HepG2 (cell line): ENCODE measurements at regions not wholly inside any gene's neighbourhood (a gene's known extent, or its start where the extent isn't known, plus 50 kb on each side); places are given as distances from the start of the nearest gene placed in this dataset.
A peak's percentile ranks its signal among the peaks of the same experiment; 100 is the strongest.

ENCODE experiments used
- DZIP1 ChIP-seq: sonication (generic); formaldehyde crosslinking; IDR thresholded peaks from 2 replicates; pipeline ENCODE4 v1.5.0; 2020; ENCODE audit warnings: mild to moderate bottlenecking, missing genetic modification reagents
- GATAD2A ChIP-seq: IDR thresholded peaks from 2 replicates; pipeline ENCODE4 v1.6.1; 2016
- HOXD1 ChIP-seq: sonication (generic); formaldehyde crosslinking; IDR thresholded peaks from 2 replicates; pipeline ENCODE4 v1.5.0; 2020; ENCODE audit warnings: missing genetic modification reagents
- ISL2 ChIP-seq: sonication (generic); formaldehyde crosslinking; IDR thresholded peaks from 2 replicates; pipeline ENCODE4 v1.5.0; 2020; ENCODE audit warnings: missing genetic modification reagents
- MIER3 ChIP-seq: IDR thresholded peaks from 2 replicates; pipeline ENCODE4 v1.6.1; 2016; ENCODE audit warnings: missing compliant biosample characterization, borderline replicate concordance
- NPAS2 ChIP-seq: sonication (generic); formaldehyde crosslinking; IDR thresholded peaks from 2 replicates; pipeline ENCODE4 v1.8.0; 2022; ENCODE audit warnings: mild to moderate bottlenecking, missing genetic modification reagents, borderline replicate concordance
- POLR2G ChIP-seq: fragments of 200-400 bp; formaldehyde crosslinking; IDR thresholded peaks from 2 replicates; pipeline ENCODE4 v1.6.1; 2018; ENCODE audit warnings: mild to moderate bottlenecking, low read depth, low read length, moderate library complexity
- RBAK ChIP-seq: sonication (generic); formaldehyde crosslinking; IDR thresholded peaks from 2 replicates; pipeline ENCODE4 v1.5.1; 2020; ENCODE audit warnings: mild to moderate bottlenecking, missing genetic modification reagents
- SSRP1 ChIP-seq: IDR thresholded peaks from 2 replicates; pipeline ENCODE4 v1.6.1; 2016; ENCODE audit warnings: control low read depth
- TOE1 ChIP-seq: sonication (generic); formaldehyde crosslinking; IDR thresholded peaks from 2 replicates; pipeline ENCODE4 v1.4.0; 2020; ENCODE audit warnings: mild to moderate bottlenecking, missing genetic modification reagents
- ZBTB21 ChIP-seq: sonication (generic); formaldehyde crosslinking; IDR thresholded peaks from 2 replicates; pipeline ENCODE4 v1.4.0; 2020; ENCODE audit warnings: missing genetic modification reagents
- ZBTB7A ChIP-seq: sonication (generic); formaldehyde crosslinking; IDR thresholded peaks from 2 replicates; pipeline ENCODE4 v1.8.0; 2022; ENCODE audit warnings: mild to moderate bottlenecking, missing genetic modification reagents
- ZNF256 ChIP-seq: sonication (generic); formaldehyde crosslinking; conservative IDR thresholded peaks from 2 replicates; pipeline ENCODE4 v1.4.0; 2020; ENCODE audit warnings: missing genetic modification reagents
- ZNF781 ChIP-seq: sonication (generic); formaldehyde crosslinking; IDR thresholded peaks from 2 replicates; pipeline ENCODE4 v1.5.1; 2020; ENCODE audit warnings: borderline replicate concordance, mild to moderate bottlenecking, missing genetic modification reagents; ENCODE audit errors: not compliant biosample characterization
- TF ChIP-seq, protein P1 (sequence below): sonication (generic); formaldehyde crosslinking; IDR thresholded peaks from 2 replicates; pipeline ENCODE4 v1.4.0; 2020; ENCODE audit warnings: missing genetic modification reagents
- TF ChIP-seq, protein P2 (sequence below): sonication (generic); formaldehyde crosslinking; IDR thresholded peaks from 2 replicates; pipeline ENCODE4 v1.9.0; 2021; ENCODE audit warnings: missing genetic modification reagents, mild to moderate bottlenecking, borderline replicate concordance
- TF ChIP-seq, protein P3 (sequence below): sonication (generic); formaldehyde crosslinking; IDR thresholded peaks from 2 replicates; pipeline ENCODE4 v1.4.0; 2020; ENCODE audit warnings: missing genetic modification reagents, borderline replicate concordance

- TF ChIP-seq, protein P1, sequence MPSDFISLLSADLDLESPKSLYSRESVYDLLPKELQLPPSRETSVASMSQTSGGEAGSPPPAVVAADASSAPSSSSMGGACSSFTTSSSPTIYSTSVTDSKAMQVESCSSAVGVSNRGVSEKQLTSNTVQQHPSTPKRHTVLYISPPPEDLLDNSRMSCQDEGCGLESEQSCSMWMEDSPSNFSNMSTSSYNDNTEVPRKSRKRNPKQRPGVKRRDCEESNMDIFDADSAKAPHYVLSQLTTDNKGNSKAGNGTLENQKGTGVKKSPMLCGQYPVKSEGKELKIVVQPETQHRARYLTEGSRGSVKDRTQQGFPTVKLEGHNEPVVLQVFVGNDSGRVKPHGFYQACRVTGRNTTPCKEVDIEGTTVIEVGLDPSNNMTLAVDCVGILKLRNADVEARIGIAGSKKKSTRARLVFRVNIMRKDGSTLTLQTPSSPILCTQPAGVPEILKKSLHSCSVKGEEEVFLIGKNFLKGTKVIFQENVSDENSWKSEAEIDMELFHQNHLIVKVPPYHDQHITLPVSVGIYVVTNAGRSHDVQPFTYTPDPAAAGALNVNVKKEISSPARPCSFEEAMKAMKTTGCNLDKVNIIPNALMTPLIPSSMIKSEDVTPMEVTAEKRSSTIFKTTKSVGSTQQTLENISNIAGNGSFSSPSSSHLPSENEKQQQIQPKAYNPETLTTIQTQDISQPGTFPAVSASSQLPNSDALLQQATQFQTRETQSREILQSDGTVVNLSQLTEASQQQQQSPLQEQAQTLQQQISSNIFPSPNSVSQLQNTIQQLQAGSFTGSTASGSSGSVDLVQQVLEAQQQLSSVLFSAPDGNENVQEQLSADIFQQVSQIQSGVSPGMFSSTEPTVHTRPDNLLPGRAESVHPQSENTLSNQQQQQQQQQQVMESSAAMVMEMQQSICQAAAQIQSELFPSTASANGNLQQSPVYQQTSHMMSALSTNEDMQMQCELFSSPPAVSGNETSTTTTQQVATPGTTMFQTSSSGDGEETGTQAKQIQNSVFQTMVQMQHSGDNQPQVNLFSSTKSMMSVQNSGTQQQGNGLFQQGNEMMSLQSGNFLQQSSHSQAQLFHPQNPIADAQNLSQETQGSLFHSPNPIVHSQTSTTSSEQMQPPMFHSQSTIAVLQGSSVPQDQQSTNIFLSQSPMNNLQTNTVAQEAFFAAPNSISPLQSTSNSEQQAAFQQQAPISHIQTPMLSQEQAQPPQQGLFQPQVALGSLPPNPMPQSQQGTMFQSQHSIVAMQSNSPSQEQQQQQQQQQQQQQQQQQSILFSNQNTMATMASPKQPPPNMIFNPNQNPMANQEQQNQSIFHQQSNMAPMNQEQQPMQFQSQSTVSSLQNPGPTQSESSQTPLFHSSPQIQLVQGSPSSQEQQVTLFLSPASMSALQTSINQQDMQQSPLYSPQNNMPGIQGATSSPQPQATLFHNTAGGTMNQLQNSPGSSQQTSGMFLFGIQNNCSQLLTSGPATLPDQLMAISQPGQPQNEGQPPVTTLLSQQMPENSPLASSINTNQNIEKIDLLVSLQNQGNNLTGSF = no peak
- TF ChIP-seq NPAS2 (CRISPR knock-in tag) (no peak), GATAD2A (CRISPR knock-in tag) (peak; percentile 100), POLR2G (0 out of 2 replicates have a peak, but pooled peaks have one; percentile 37), MIER3 (CRISPR knock-in tag) (peak; percentile 97), ISL2 (CRISPR knock-in tag) (peak; percentile 89), ZBTB21 (CRISPR knock-in tag) (no peak), ZBTB7A (CRISPR knock-in tag) (peak; percentile 100), TOE1 (CRISPR knock-in tag) (no peak), ZNF256 (no peak), RBAK (CRISPR knock-in tag) (peak; percentile 54; the same call in 1 of the 2 replicates), DZIP1 (CRISPR knock-in tag) (peak; percentile 80; the same call in 1 of the 2 replicates), ZNF781 (no peak), SSRP1 (CRISPR knock-in tag) (peak; percentile 73), HOXD1 (CRISPR knock-in tag) (peak; percentile 97)
- TF ChIP-seq, protein P2, sequence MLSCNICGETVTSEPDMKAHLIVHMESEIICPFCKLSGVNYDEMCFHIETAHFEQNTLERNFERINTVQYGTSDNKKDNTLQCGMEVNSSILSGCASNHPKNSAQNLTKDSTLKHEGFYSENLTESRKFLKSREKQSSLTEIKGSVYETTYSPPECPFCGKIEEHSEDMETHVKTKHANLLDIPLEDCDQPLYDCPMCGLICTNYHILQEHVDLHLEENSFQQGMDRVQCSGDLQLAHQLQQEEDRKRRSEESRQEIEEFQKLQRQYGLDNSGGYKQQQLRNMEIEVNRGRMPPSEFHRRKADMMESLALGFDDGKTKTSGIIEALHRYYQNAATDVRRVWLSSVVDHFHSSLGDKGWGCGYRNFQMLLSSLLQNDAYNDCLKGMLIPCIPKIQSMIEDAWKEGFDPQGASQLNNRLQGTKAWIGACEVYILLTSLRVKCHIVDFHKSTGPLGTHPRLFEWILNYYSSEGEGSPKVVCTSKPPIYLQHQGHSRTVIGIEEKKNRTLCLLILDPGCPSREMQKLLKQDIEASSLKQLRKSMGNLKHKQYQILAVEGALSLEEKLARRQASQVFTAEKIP = no peak
- TF ChIP-seq, protein P3, sequence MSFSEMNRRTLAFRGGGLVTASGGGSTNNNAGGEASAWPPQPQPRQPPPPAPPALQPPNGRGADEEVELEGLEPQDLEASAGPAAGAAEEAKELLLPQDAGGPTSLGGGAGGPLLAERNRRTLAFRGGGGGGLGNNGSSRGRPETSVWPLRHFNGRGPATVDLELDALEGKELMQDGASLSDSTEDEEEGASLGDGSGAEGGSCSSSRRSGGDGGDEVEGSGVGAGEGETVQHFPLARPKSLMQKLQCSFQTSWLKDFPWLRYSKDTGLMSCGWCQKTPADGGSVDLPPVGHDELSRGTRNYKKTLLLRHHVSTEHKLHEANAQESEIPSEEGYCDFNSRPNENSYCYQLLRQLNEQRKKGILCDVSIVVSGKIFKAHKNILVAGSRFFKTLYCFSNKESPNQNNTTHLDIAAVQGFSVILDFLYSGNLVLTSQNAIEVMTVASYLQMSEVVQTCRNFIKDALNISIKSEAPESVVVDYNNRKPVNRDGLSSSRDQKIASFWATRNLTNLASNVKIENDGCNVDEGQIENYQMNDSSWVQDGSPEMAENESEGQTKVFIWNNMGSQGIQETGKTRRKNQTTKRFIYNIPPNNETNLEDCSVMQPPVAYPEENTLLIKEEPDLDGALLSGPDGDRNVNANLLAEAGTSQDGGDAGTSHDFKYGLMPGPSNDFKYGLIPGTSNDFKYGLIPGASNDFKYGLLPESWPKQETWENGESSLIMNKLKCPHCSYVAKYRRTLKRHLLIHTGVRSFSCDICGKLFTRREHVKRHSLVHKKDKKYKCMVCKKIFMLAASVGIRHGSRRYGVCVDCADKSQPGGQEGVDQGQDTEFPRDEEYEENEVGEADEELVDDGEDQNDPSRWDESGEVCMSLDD (CRISPR knock-in tag) = peak; percentile 46; the same call in 1 of the 2 replicates
Measured at GRCh38 chr20:50274570-50275430, 84.2 kb downstream of the CEBPB start (continued).
